Stimulated activated naive CD4-positive, alpha-beta T cell (primary cell): ENCODE measurements at regions not wholly inside any gene's neighbourhood (a gene's known extent, or its start where the extent isn't known, plus 50 kb on each side); places are given as distances from the start of the nearest gene placed in this dataset.

Experiments used
- DNase-seq, 6 experiments: peaks; one replicate each; lab custom pipeline; 2025; lab: John Stamatoyannopoulos, UW

DNA sequence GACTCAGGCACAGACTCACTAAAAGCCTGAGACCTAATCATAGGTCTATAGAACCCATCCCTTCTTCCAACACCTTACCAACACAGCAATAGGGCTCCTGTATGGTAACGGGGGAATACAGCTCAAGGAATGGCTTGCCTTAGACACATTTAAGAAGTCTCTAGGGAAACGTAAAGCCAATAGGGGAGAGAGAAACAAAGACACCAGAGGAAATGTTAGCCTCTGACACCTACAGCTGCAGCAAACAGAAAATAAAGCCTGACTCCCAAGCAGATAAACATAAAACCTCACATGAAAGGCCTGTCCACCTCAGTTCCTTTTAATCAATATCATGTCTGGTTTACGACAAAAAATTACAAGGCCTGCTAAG lies 51.1 kb upstream of the NCOA1 start:
- DNase-seq = no peak

- DNase-seq = no peak
Observed at GRCh38 chr2:24439280-24439970, 51.6 kb upstream of the NCOA1 start.

DNA sequence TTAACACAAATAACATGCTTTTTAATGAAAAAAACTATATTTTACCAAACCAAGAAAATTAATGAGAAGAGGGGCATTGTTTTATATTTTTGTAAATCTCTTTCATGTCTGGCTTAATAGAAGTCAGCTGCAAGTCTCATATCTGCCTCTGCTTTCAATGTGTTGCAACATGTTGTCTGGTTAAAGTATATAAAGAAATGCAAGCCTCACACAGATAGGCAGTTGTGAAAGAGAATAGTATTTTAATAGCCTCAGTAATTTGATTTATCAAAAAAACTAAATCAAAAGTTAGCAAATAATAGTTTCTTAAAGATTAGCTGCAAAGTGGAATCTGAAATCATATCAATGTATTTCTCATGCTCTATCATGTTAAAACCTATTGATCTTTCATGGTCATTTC lies 52.9 kb upstream of the NCOA1 start:
- DNase-seq = no peak

GRCh38 chr2:24435391-24436316 lies 55.4 kb upstream of the NCOA1 start:
- no peak for DNase-seq

DNA sequence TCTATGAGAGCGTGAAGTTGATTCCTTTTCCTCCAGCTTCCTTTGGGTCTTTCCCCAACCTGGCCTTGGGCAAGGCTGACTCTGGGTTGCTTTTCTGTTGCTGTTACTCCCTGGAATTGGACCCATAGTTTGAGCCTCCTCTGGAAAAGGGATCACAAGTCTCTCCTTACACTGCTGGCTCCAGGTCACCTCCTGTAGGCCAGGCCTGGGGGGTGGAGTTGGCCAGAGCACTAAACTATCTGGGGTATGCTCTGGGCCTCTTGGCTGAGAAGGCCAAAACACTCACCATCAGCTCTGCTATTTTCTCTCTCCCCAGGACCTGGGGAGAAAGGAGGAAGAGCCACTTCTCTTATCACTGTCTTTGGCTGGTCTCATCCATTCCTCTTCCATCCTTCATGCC lies 56.5 kb upstream of the NCOA1 start:
- no peak for DNase-seq

DNA sequence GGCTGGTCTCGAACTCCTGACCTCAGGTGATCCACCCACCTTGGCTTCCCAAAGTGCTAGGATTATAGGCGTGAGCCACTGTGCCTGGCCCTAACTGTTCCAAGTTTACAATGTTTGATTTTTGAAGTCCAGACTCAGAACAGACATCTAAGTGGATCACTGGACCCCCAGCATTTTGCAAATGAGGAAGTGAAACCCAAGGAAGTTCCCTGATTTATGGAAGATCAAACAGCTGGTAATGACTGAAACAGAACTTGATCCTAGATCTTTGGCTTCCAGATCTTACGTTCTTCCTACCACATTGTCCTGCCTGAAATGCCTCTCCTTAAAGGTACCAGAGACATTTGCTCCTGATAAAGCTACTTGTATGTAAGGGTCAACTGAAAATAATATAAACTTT lies 58.3 kb upstream of the NCOA1 start:
- DNase-seq = no peak

DNA sequence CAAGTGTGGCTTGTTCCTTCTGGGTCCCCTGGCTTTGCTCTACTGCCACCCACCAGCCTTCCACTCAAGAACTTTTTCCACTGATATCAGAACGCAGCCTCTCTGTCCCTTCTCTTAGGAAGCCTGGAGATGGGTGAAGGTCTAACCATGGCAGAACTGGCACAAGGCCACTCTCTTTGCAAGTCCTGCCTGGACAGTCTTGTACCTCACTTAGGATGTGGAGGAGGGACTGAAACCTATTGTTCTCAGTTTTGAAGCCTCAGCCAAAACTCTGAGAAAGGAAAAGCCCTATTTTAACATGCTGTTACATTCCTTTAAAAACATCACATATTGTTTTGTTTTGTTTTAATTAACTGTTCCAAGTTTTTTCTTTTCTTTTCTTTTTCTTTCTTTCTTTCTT lies 58.9 kb upstream of the NCOA1 start:
- no peak for DNase-seq

GRCh38 chr2:24429197-24430074 lies 61.6 kb upstream of the NCOA1 start:
- no peak for DNase-seq

- DNase-seq = no peak
Observed at GRCh38 chr2:24424387-24424786, 64.1 kb upstream of the ITSN2 start.

DNA sequence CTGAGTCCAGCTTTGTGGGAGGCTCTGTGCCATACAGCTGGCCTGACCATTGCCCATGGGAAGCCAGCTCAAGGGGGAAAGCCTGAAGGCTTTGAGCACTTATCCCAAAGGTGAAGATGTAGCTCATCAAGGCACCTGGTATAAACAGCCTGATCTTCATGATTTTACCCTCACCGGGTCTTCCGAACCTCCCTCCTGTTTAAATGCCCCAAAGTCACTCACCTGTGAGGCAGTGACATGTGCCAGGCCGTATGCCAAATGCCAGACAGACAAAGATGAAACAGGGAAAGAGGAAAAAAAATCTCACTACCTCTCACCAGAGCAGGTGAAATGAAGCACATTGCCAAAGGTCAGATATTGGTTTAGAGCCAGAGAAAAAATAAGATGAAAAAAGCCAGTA lies 62.8 kb upstream of the ITSN2 start:
- no peak for DNase-seq

- peak in 5 of 6 experiments; percentile 3 to 53 (median 23) for DNase-seq
Observed at GRCh38 chr2:24421668-24422067, 61.3 kb upstream of the ITSN2 start.

GRCh38 chr2:24420373-24420772 lies 60.0 kb upstream of the ITSN2 start:
- no peak for DNase-seq

DNA sequence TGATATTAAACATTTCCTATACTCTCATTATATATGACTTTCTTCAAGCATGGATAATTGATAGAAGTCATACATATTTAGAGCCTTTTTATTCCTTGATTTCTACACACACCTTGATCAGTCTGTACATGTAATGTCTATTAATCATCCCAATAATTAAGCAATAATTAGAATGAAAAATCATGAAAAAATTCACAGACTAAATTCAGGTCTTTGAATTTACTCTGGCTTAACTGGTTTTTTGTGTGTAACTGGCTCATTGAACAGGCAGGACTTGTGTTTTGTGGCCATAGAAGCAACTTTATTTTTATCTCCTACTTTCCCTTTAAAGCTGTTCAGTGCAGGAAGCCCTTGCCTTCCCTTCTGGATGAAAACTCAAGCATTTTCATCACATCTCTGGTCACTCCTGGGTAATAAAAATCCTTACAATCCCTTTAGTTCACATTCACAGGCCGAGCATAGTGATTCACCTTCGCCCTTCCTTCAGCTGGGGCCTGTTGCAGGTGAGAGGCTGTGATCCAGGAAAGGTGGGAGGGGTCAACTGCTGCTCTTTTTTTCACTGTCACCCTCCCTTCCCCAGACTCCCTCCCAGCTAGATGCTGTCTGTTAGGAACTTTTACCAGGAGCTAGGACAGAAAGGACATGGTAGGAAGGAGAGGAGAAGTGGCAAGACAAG lies 58.0 kb upstream of the ITSN2 start:
- no peak for DNase-seq

DNA sequence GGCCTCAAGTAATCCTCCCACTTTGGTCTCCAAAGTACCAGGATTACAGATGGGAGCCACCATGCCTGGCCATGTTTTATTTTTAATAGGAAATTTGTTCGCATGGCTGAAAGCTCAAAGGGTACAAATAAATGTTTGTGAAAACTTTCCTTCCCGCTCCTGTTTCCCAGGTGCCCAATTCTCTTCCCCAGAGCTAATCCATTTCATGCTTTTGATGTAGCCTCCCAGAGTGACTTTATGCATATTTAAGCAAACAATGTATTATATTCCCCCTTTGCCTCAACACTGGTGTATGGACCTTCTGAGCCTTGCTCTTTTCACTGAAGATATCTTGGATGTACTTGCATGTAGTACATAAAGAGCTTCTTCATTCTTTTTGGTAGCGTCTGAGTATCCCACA lies 52.5 kb upstream of the ITSN2 start:
- no peak for DNase-seq

GRCh38 chr2:24411488-24412151 lies 51.3 kb upstream of the ITSN2 start:
- no peak for DNase-seq

GRCh38 chr2:24410976-24411375 lies 50.6 kb upstream of the ITSN2 start:
- no peak for DNase-seq

- peak; percentile 5 to 68 (median 12) for DNase-seq
Observed at GRCh38 chr2:24409700-24410556, 49.6 kb upstream of the ITSN2 start.
